ENCODE measurements at regions not wholly inside any gene's neighbourhood (a gene's known extent, or its start where the extent isn't known, plus 50 kb on each side); places are given as distances from the start of the nearest gene placed in this dataset.

GRCh38 chr14:98489115-98489514 lies 782.9 kb downstream of the BCL11B start:
- TF ChIP-seq CTCF (IDR thresholded peaks at IDR 0.05; ENCODE audit: extremely low read depth in 1 of 2, insufficient read depth in 1 of 2, low read depth in 1 of 2, low read length in 2 of 2) (no peak), MAX (IDR thresholded peaks at IDR 0.05; ENCODE audit: insufficient read depth, insufficient read length) (no peak), POLR2AphosphoS5 (IDR thresholded peaks at IDR 0.05; ENCODE audit: insufficient read depth, low read depth, low read length) (no peak), POLR2A (IDR thresholded peaks at IDR 0.05; ENCODE audit: low read depth, low read length) (no peak), MYC (IDR thresholded peaks at IDR 0.05; ENCODE audit: low read depth, low read length) (no peak), EZH2 (IDR thresholded peaks at IDR 0.05; ENCODE audit: borderline replicate concordance, low read depth, low read length, severe bottlenecking) (no peak), FOS (IDR thresholded peaks at IDR 0.05; ENCODE audit: borderline replicate concordance, insufficient read depth, low read length) (no peak), JUN (IDR thresholded peaks at IDR 0.05; ENCODE audit: borderline replicate concordance, insufficient read depth, insufficient read length, low read depth) (no peak), GATA2 (IDR thresholded peaks at IDR 0.05; ENCODE audit: insufficient read depth, insufficient read length, low read depth, low read length) (no peak)
